ENCODE measurements at regions not wholly inside any gene's neighbourhood (a gene's known extent, or its start where the extent isn't known, plus 50 kb on each side); places are given as distances from the start of the nearest gene placed in this dataset.

DNA sequence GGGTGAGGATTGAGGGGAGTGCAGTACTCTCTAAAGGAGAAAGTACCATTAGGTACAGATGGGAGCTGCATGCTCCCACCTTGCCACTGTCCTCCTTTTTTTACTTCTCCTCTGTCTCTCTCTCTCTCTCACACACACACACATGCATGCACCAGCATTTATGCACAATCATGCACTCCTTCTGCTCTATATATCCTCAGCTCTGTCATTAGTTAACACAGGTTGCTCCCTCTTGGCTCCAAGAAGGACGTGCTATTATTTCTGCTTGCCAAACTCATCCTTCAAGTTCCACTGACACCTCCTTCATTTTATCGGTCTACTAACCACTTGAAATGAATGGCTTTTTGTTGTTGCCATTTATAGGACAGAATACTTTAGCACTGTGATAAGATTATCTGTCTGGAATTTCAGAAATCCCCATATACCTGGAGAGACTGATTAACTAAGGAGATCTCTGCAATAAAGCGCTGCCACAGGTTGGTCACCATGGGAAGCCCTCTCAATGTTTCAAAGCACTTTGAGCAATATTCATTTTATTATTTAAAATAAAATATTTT, 178.5 kb upstream of the TRIB2 start:
- TF ChIP-seq, protein P1, sequence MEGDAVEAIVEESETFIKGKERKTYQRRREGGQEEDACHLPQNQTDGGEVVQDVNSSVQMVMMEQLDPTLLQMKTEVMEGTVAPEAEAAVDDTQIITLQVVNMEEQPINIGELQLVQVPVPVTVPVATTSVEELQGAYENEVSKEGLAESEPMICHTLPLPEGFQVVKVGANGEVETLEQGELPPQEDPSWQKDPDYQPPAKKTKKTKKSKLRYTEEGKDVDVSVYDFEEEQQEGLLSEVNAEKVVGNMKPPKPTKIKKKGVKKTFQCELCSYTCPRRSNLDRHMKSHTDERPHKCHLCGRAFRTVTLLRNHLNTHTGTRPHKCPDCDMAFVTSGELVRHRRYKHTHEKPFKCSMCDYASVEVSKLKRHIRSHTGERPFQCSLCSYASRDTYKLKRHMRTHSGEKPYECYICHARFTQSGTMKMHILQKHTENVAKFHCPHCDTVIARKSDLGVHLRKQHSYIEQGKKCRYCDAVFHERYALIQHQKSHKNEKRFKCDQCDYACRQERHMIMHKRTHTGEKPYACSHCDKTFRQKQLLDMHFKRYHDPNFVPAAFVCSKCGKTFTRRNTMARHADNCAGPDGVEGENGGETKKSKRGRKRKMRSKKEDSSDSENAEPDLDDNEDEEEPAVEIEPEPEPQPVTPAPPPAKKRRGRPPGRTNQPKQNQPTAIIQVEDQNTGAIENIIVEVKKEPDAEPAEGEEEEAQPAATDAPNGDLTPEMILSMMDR (IDR thresholded peaks at IDR 0.05; ENCODE audit: low read depth, low read length), result no peak
- TF ChIP-seq EZH2phosphoT487 (IDR thresholded peaks at IDR 0.05; ENCODE audit: low read depth), result no peak
